ENCODE measurements at regions not wholly inside any gene's neighbourhood (a gene's known extent, or its start where the extent isn't known, plus 50 kb on each side); places are given as distances from the start of the nearest gene placed in this dataset.

DNA sequence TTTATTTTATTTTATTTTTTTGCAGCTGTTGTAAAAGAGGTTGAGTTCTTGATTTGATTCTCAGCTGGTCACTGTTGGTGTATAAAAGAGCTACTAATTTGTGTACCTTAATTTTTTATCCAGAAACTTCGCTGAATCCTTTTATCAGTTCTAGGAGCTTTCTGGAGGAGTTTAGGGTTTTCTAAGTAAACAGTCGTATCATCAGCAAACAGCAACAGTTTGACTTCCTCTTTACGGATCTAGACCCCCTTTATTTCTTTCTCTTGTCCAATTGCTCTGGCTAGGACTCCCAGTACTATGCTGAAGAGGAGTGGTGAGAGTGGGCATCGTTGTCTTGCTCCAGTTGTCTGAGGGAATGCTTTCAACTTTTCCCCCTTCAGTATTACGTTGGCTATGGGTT, 165.8 kb upstream of the KCNMB2 start:
- no peak for DNase-seq (ENCODE audit: extremely low read depth in 1 of 11, low read depth in 9 of 11, low spot score in 4 of 11)

DNA sequence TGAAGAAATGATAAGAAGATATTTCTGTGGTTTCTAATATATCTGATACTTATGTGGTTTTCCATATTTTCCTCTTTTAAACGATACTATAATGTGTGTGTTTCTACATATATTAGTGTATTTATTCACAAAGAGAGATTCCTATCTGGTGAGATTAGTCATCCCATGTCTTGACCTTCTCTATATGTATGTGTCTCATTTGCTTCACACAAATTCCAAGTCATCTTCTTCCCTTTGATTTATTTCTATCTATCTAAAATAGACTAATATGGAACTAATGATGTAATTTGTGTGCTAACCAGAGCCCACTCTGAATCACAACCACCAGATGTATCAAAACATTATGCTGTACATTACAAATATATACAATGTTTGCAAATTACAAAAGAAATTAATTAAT, 154.7 kb upstream of the KCNMB2 start:
- DNase-seq (ENCODE audit: extremely low read depth in 1 of 11, low read depth in 9 of 11, low spot score in 4 of 11): no peak

- no peak for DNase-seq (ENCODE audit: extremely low read depth in 1 of 11, low read depth in 9 of 11, low spot score in 4 of 11)
Measured at GRCh38 chr3:178381971-178382448, 154.2 kb upstream of the KCNMB2 start.

DNA sequence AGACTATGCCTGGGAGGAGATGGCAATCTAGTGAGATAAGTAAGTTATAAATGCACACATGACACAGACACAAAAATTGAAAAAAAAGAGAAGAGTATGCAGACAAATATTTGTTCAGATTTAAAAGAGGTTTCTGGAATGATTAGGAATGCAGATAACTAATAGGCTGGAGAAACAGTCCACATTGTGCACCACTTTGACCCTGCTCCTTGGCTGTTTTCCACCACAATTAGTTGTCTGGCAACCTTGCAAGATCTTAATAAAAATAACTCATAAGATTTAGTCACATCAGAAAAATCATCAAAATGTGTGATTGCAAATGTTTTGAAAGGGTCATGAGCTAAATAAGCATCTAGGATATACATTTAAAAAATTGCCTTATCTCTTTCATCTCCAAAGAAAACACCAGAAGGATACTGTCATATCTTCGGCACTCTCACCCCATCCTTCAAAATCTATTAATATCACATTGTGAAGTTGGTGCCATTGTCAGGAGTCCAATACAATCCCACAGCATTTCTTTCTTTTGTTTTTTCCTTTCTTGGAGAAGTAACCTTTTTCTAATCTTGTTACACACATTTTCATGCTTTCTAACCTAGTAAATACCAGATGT, 153.7 kb upstream of the KCNMB2 start:
- DNase-seq (ENCODE audit: extremely low read depth in 1 of 11, low read depth in 9 of 11, low spot score in 4 of 11): no peak

DNA sequence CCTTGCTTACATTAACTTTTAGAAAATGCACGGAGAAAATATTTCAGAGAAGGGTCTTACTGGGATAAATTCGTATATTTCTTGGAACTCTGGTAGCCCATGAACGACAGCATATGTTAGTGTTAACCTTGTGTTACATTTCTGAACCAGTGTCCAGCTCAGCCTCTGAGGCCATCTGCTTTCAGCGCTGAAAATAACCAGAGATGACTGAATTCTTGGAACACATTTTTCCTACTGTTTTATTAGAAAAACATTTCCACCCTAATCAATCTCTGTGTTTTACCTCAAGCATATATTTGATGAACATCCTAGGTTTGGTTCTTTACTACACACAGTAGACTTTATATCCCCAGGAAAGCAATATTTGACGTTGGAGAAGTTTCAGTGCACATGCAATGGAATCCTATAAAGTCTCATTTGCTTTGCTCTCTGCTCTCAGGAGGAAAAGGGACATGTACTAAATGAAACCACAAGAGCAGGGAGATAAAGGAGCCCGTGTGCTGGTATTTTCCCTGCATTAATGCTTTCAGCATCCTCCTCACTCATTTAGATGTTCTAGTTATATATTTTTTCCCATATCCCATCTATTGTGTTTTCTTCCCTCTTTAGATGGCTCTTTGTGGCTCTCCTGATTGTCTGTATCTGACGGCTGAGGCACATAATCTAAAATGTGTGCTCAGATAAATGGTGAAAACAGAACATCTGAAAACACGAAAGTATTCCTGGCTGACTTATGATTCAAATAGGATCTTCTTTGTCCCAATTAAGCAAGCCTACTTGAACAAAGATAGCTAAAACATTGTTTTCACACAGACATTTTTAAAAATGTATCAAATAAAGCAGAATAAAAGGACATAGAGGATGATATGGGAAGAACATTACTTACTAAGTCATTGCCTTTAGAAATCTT, 151.7 kb upstream of the KCNMB2 start:
- DNase-seq (ENCODE audit: extremely low read depth in 1 of 11, low read depth in 9 of 11, low spot score in 4 of 11): no peak

- peak in 1 of 11 donors; percentile 58 for DNase-seq (ENCODE audit: extremely low read depth in 1 of 11, low read depth in 9 of 11, low spot score in 4 of 11)
Measured at GRCh38 chr3:178385280-178385952, 150.8 kb upstream of the KCNMB2 start.

DNA sequence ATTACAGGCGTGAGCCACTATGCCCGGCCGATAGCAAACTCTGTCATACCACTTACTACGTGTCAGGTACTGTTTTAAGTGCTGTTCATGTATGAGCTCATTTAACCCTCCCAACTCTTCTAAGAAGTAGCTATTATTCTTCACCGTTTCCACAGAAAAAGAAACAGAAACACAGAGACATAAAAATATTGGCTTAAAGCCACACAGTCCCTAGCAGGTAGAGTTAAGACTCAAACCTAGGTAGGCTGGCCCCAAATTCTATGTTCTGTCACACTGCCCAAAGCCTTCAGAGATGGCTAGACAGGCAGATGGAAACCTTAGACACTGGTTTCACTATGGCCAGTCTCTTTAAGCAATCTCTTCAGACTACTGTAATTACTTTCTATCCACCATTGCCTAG, 149.8 kb upstream of the KCNMB2 start:
- no peak for DNase-seq (ENCODE audit: extremely low read depth in 1 of 11, low read depth in 9 of 11, low spot score in 4 of 11)

DNA sequence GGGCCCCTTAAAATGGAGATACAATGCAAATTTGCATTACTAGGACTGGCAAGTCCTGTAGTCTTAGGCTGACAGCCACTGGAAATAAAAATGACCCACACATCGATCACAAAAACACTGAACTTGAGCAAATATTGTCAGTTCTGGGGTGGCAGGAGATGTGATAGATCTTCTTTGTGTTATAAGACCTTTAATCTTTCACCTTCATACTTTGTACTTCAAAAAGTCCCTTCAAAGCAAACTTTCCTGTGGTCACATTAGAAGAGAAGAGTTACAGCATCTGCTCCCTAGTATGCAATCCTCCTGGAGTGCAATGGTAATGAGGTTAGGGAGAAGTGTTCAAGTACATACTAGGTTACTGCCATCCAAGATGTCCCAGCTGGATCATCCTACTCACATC, 149.4 kb upstream of the KCNMB2 start:
- no peak for DNase-seq (ENCODE audit: extremely low read depth in 1 of 11, low read depth in 9 of 11, low spot score in 4 of 11)

DNA sequence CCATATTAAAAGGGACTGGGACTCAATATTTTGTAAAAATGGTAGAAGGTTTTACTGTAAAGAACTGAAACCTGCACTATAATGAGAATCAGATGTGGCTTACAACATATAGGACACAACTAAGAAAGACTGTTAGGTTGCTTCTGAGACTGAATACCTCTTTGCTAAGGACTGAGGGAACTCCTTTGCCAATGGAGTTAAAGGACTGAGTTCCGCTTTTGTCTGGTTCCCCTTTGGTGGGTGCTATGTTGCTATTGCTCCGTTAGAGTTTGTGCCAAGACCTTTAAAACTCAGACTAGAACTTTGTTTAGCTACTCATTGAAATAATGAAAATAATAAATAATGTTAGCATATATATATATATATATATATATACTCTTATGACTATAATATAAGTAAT, 147.8 kb upstream of the KCNMB2 start:
- no peak for DNase-seq (ENCODE audit: extremely low read depth in 1 of 11, low read depth in 9 of 11, low spot score in 4 of 11)

GRCh38 chr3:178389258-178389657, 147.0 kb upstream of the KCNMB2 start:
- DNase-seq (ENCODE audit: extremely low read depth in 1 of 11, low read depth in 9 of 11, low spot score in 4 of 11): no peak

DNA sequence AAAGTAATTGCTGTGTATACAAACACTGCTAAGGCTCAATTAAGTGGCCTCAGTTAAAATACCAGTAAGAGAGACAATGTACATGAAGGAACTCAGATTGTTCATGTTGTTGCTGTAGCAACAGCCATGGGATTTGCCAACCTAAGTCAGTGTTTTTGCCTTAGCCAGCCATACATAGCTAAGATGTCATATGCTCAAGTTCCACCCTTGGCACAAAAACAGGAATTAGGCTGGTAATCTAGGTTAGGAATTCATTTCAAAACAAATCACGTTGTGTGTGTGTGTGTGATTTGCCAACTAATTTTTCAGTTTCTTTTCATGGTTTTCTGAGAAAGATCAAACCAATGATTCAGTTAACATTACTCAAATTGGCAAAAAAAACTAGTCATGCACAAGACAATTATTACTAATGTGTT, 143.7 kb upstream of the KCNMB2 start:
- DNase-seq (ENCODE audit: extremely low read depth in 1 of 11, low read depth in 9 of 11, low spot score in 4 of 11): no peak

GRCh38 chr3:178393146-178393545, 143.1 kb upstream of the KCNMB2 start:
- DNase-seq (ENCODE audit: extremely low read depth in 1 of 11, low read depth in 9 of 11, low spot score in 4 of 11): no peak

DNA sequence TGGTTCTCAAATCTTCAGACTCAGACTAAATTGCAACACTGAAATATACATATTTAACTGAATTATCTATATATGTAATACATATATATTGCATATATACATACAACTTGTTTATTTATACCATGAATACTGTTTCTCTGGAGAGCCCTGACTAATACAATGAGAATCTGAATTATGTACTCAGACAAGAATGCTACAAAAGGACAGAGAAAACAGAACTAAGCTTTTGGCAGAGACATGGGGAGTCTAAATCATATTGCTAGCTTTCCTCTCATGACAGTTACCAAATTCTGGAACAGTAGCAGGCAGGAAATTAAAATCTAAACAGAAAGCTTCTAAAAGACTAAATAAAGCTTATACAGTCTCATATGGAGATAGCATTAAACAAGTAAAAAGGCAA, 142.4 kb upstream of the KCNMB2 start:
- DNase-seq (ENCODE audit: extremely low read depth in 1 of 11, low read depth in 9 of 11, low spot score in 4 of 11): no peak

DNA sequence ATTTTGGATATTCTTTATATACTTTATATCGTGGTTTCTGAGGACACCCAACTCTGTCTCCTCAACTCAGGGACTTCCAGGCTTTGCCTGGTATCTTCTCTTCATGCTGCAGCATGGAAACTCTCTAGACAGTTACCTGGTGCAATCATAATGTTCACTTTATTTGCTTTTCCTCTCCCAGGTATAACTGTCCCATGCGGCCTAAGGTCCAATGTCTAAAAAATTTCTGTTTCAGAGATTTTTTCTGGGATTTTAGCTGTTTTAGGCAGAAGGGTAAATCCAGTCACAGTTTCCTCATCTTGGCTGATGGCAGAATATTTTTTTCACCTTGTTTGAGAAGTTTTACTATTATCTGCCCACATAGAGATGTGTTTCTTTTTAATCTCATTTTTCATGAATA, 139.9 kb upstream of the KCNMB2 start:
- no peak for DNase-seq (ENCODE audit: extremely low read depth in 1 of 11, low read depth in 9 of 11, low spot score in 4 of 11)

DNA sequence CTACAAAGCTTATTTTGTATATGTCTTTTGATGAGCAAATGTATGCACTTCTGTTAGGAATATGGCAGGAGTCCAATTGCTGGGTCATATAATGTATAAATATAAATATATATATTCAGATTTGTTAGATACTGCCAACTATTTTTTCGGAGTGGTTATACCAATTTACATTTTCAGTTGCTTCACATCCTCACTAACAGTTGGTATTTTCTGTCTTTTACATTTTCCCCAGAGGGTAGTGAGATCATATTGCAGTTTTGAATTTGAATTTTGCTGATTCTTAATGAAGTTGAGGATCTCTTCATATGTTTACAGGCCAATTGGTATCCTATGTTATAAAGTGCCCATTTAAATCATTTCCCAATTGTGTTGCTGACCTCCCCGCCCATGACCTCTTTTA, 139.0 kb upstream of the KCNMB2 start:
- DNase-seq (ENCODE audit: extremely low read depth in 1 of 11, low read depth in 9 of 11, low spot score in 4 of 11): no peak

DNA sequence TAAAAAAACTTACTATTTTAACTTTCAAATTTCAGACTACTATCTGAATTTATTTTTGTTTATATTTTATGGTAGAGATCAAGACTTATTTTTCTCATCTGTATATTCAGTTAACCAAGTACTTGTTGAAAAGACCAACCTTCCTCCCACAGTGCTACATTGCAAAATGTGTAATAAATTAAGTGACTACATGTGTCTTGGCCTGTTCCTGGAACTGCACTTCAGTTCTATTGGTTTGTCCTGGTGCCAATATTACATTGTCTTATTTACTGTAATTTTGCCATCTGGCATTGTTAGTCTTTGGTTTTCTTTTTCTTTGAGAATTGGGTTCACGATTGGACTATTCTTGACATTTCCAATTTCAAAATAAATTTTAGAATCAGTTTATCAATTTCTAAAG, 138.4 kb upstream of the KCNMB2 start:
- no peak for DNase-seq (ENCODE audit: extremely low read depth in 1 of 11, low read depth in 9 of 11, low spot score in 4 of 11)

GRCh38 chr3:178404961-178405360, 131.3 kb upstream of the KCNMB2 start:
- DNase-seq (ENCODE audit: extremely low read depth in 1 of 11, low read depth in 9 of 11, low spot score in 4 of 11): no peak

- peak in 3 of 11 donors; percentile 61 to 73 (median 72) for DNase-seq (ENCODE audit: extremely low read depth in 1 of 11, low read depth in 9 of 11, low spot score in 4 of 11)
Measured at GRCh38 chr3:178405531-178405930, 130.7 kb upstream of the KCNMB2 start.

- no peak for DNase-seq (ENCODE audit: extremely low read depth in 1 of 11, low read depth in 9 of 11, low spot score in 4 of 11)
Measured at GRCh38 chr3:178406206-178406605, 130.0 kb upstream of the KCNMB2 start.

DNA sequence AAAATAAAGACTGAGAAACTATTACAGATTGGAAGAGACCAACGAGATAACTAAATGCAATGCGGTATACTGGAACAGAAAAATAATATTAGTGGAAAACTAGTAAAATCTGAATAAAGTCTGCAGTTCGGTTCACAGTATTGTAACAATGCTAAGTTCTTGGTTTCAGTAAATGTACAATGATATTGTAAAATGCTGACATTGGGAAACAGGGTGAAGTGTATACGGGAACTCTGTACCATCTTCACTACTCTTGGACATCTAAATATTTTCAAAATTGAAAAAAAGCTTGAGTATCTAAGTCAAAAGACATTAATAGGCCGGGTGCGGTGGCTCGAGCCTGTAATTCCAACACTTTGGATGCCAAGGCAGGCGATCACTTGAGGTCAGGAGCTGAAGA, 120.9 kb upstream of the KCNMB2 start:
- DNase-seq (ENCODE audit: extremely low read depth in 1 of 11, low read depth in 9 of 11, low spot score in 4 of 11): no peak

Data from renal cortex interstitium (tissue), 11 donors.